ENCODE measurements at regions not wholly inside any gene's neighbourhood (a gene's known extent, or its start where the extent isn't known, plus 50 kb on each side); places are given as distances from the start of the nearest gene placed in this dataset.

- Mint-ChIP-seq H3K36me3 (ENCODE audit: low read depth) (no peaks in the 10 kb centered on the region), H3K9me3 (no peaks in the 10 kb centered on the region), H3K4me3 (no peak overlapping the region), H3K4me1 (peaks cover 9% of the 10 kb centered on the region), H3K27me3 (peaks cover 4% of the 10 kb centered on the region), H3K27ac (no peak overlapping the region)
- DNase-seq, result no peak
- ChIA-PET CTCF (no interaction called here), POLR2A (no interaction called here)
These were observed 122.0 kb upstream of the ARID1B start for GRCh38 chr6:156654919-156655918.

DNA sequence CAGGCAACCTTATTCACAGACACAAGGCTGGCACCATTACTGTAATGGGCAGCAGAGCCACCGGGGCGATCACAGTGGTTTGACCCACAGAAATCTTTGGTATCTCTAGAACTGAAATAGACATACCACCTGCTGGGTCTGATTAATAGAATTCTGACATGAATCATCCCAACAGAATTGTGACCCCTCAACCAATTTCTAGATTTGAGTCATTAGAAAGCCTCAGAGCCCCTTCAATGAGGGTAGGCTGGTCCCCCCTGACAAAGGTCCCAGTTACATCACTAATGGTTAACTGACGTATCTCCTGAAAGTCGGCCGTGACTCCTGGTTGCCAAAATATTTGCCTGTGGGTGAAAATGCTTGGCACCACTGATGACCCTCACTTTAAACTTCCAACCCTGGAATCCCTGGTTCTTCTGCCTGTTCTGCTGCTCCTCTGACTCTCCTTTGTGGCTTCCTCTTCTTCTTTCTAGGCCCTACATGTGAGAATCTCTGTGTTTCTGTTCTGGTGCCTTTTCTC is 124.9 kb upstream of the ARID1B start:
- Mint-ChIP-seq H3K4me3 (no peak overlapping the region), H3K4me1 (peaks cover 7% of the 10 kb centered on the region), H3K36me3 (ENCODE audit: low read depth) (no peaks in the 10 kb centered on the region), H3K27me3 (peaks cover 11% of the 10 kb centered on the region), H3K9me3 (no peaks in the 10 kb centered on the region), H3K27ac (no peak overlapping the region)
- ChIA-PET POLR2A (no interaction called here), CTCF (no interaction called here)
- no peak for DNase-seq

- no peak overlapping the region for H3K4me3 Mint-ChIP-seq
- no peak overlapping the region for H3K27ac Mint-ChIP-seq
- no peak for DNase-seq
- peaks cover 7% of the 10 kb centered on the region for H3K4me1 Mint-ChIP-seq
- ChIA-PET CTCF (no interaction called here), POLR2A (no interaction called here)
- H3K36me3 Mint-ChIP-seq (ENCODE audit: low read depth), result no peaks in the 10 kb centered on the region
- peaks cover 15% of the 10 kb centered on the region for H3K27me3 Mint-ChIP-seq
- H3K9me3 Mint-ChIP-seq, result no peaks in the 10 kb centered on the region
These were observed 125.7 kb upstream of the ARID1B start for GRCh38 chr6:156651486-156651885.

- ChIA-PET CTCF (no interaction called here), POLR2A (no interaction called here)
- DNase-seq, result no peak
- Mint-ChIP-seq H3K4me1 (peaks cover 7% of the 10 kb centered on the region), H3K36me3 (ENCODE audit: low read depth) (no peaks in the 10 kb centered on the region), H3K27ac (no peak overlapping the region), H3K27me3 (peaks cover 18% of the 10 kb centered on the region), H3K4me3 (no peak overlapping the region), H3K9me3 (no peaks in the 10 kb centered on the region)
These were observed 126.2 kb upstream of the ARID1B start for GRCh38 chr6:156650896-156651390.

- Mint-ChIP-seq H3K27me3 (peaks cover 16% of the 10 kb centered on the region), H3K4me3 (no peak overlapping the region), H3K4me1 (peaks cover 7% of the 10 kb centered on the region), H3K9me3 (no peaks in the 10 kb centered on the region), H3K36me3 (ENCODE audit: low read depth) (no peaks in the 10 kb centered on the region), H3K27ac (no peak overlapping the region)
- ChIA-PET POLR2A (no interaction called here), CTCF (no interaction called here)
- DNase-seq, result no peak
These were observed 128.6 kb upstream of the ARID1B start for GRCh38 chr6:156648616-156649015.

- Mint-ChIP-seq H3K4me1 (peaks cover 7% of the 10 kb centered on the region), H3K4me3 (no peak overlapping the region), H3K36me3 (ENCODE audit: low read depth) (no peaks in the 10 kb centered on the region), H3K27me3 (peaks cover 16% of the 10 kb centered on the region), H3K9me3 (no peaks in the 10 kb centered on the region), H3K27ac (no peak overlapping the region)
- POLR2A ChIA-PET, result no interaction called here
- DNase-seq, result no peak
- CTCF ChIA-PET, result no interaction called here
These were observed 129.2 kb upstream of the ARID1B start for GRCh38 chr6:156647991-156648390.

GRCh38 chr6:156647140-156647784 is 129.9 kb upstream of the ARID1B start:
- ChIA-PET CTCF (no interaction called here), POLR2A (no interaction called here)
- H3K27ac Mint-ChIP-seq, result no peak overlapping the region
- H3K4me1 Mint-ChIP-seq, result peaks cover 7% of the 10 kb centered on the region
- H3K9me3 Mint-ChIP-seq, result no peaks in the 10 kb centered on the region
- no peak overlapping the region for H3K4me3 Mint-ChIP-seq
- no peak for DNase-seq
- no peaks in the 10 kb centered on the region for H3K36me3 Mint-ChIP-seq (ENCODE audit: low read depth)
- H3K27me3 Mint-ChIP-seq, result peaks cover 16% of the 10 kb centered on the region

GRCh38 chr6:156646496-156646895 is 130.7 kb upstream of the ARID1B start:
- Mint-ChIP-seq H3K4me1 (peaks cover 7% of the 10 kb centered on the region), H3K9me3 (no peaks in the 10 kb centered on the region), H3K4me3 (no peak overlapping the region), H3K27me3 (peaks cover 16% of the 10 kb centered on the region), H3K27ac (no peak overlapping the region), H3K36me3 (ENCODE audit: low read depth) (no peaks in the 10 kb centered on the region)
- ChIA-PET POLR2A (no interaction called here), CTCF (no interaction called here)
- DNase-seq, result no peak

DNA sequence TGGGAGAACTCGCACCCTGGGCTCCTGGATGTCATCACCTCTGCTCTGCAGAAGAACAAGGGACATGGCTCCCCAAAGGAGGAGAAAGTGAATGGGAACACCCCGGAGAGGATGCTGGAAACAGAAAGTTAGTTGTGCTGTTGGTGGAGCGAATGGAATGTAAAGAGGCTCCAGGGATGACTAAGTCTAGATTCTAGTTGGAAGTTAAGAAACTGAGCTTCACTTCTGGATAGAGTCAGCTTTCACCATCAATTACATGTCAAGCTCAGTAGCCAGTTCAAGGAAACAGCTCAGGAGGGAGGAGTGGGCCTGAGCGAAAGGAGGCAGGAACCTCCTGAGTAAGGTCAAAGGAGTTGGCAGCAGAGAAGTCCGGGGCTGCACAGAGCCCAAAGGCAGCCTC is 132.1 kb upstream of the ARID1B start:
- Mint-ChIP-seq H3K27me3 (peaks cover 16% of the 10 kb centered on the region), H3K9me3 (no peaks in the 10 kb centered on the region), H3K4me3 (no peak overlapping the region), H3K27ac (no peak overlapping the region), H3K4me1 (peaks cover 7% of the 10 kb centered on the region), H3K36me3 (ENCODE audit: low read depth) (no peaks in the 10 kb centered on the region)
- no peak for DNase-seq
- ChIA-PET CTCF (no interaction called here), POLR2A (no interaction called here)

DNA sequence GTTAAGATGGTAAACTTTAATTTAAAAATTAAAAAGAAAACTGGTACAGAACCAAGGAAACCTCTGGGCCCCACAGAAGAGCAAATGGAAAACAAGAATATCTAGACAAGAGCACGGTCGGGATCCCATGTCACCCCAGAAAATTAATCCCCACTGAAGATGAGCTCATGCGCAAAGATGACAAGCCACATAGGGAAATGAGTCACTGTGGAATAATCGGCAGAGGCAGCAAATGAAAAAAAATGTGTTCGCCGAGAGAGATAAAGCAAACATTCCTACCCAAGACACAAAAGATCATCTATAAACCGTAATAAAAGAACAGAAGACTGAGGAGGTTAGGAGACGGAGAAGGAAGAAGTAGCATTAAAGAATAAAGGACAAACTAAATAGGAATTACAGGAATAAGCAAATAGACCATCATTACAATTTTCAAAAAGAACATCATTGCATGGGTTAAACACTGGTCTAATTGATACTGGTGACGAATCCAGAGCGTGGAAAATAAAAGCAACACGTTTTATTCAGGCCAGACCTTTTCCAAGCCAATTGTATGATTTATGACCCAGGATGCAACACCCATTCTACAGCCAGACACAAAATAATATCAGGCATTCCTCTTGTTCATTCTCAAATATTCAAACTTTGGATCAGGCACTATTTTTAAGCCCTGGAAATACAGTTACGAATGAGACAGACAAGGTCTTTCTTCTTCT is 138.0 kb upstream of the ARID1B start:
- Mint-ChIP-seq H3K27me3 (no peaks in the 10 kb centered on the region), H3K36me3 (ENCODE audit: low read depth) (no peaks in the 10 kb centered on the region), H3K9me3 (no peaks in the 10 kb centered on the region), H3K4me1 (peaks cover 15% of the 10 kb centered on the region), H3K27ac (no peak overlapping the region), H3K4me3 (no peak overlapping the region)
- CTCF ChIA-PET, result no interaction called here
- no peak for DNase-seq
- POLR2A ChIA-PET, result no interaction called here

GRCh38 chr6:156638581-156638980 is 138.6 kb upstream of the ARID1B start:
- Mint-ChIP-seq H3K27me3 (no peaks in the 10 kb centered on the region), H3K9me3 (no peaks in the 10 kb centered on the region), H3K4me3 (no peak overlapping the region), H3K27ac (no peak overlapping the region), H3K36me3 (ENCODE audit: low read depth) (no peaks in the 10 kb centered on the region), H3K4me1 (peaks cover 19% of the 10 kb centered on the region)
- ChIA-PET POLR2A (no interaction called here), CTCF (no interaction called here)
- DNase-seq, result no peak

DNA sequence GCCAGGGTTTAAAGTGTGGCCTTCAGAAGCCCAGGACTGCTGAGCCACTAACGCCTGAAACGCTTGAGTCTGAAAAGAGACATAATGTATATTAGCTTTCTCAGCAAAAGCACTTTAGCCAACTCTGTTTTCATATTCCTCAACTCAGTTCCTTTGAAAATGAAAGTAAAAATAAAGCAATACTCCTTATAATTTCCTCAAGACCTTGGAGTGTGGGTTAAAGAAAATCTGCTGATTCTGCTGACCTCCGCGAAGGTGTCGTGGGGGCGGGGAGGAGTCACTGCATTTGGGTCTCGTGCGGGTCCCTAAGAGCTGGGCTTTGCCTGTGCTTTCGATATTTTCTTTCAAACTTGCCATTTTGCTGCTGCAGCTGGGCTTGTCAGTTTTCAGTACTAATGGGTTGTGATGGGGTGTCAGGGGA is 142.2 kb upstream of the ARID1B start:
- Mint-ChIP-seq H3K36me3 (ENCODE audit: low read depth) (no peaks in the 10 kb centered on the region), H3K4me1 (peaks cover 23% of the 10 kb centered on the region), H3K4me3 (no peak overlapping the region), H3K27ac (no peak overlapping the region), H3K9me3 (no peaks in the 10 kb centered on the region), H3K27me3 (no peaks in the 10 kb centered on the region)
- ChIA-PET POLR2A (no interaction called here), CTCF (no interaction called here)
- no peak for DNase-seq

DNA sequence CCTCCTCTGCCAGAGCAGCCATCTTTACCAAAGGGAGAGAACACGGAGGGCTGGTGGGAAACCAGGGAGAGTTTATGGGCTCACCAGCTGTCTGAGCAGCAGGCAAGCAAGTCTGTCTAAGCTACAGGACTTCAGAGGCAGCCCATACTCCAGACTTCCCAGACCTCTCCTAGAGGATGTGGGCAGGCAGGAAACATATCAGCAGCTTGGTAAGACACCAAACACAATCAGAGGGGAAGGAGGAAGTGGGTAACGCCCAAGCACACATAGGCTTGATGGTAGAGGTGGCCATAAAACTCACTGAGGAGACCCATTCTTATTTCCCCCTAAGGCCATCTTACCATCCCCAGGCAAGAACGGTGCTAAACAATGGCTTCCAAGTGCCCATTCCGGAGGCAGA is 143.1 kb upstream of the ARID1B start:
- Mint-ChIP-seq H3K36me3 (ENCODE audit: low read depth) (no peaks in the 10 kb centered on the region), H3K4me3 (no peak overlapping the region), H3K27ac (no peak overlapping the region), H3K9me3 (no peaks in the 10 kb centered on the region), H3K4me1 (peaks cover 23% of the 10 kb centered on the region), H3K27me3 (no peaks in the 10 kb centered on the region)
- ChIA-PET CTCF (interaction anchor here (1.1 kb wide), 1 partner anchor 25 kb away, joined by 3 read pairs; no protein-coding TSS in a partner anchor), POLR2A (no interaction called here)
- no peak for DNase-seq

All from activated CD4-positive, alpha-beta memory T cell treated with anti-CD3 and anti-CD28 coated beads, Interleukin-2, amount 10 ng/mL, durations not matched to agents 7 days and 5 days (primary cell).